ENCODE measurements at regions not wholly inside any gene's neighbourhood (a gene's known extent, or its start where the extent isn't known, plus 50 kb on each side); places are given as distances from the start of the nearest gene placed in this dataset.

DNA sequence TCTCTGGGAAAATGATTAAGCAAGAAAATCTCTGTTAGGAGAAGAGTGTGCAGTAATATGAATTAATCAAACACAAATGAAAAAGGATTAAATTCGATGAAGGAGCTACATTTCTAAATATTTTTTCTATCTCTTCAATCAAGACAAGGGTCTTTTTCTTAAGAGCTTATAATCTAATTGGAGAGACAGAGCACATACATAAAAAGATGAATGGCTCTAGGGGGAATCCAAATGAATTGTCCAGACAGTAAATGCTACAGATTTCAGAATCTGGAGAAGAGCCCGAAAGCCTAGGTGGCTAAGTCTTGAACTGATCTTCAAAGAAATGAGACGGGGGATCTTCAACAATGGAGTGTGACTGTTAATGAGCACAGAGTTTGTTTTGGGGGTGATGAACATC, 723.6 kb downstream of the UTRN start:
- Histone ChIP-seq H3K4me1 (ENCODE audit: insufficient read depth) (peaks cover 9% of the 10 kb centered on the region; the same call in 1 of the 2 replicates), H3F3A (replicated peaks; ENCODE audit: low read depth) (no peaks in the 10 kb centered on the region), H3K27ac (ENCODE audit: low read depth) (no peak overlapping the region), H3K79me2 (replicated peaks; ENCODE audit: insufficient read depth) (no peaks in the 10 kb centered on the region), H2AFZ (no peak overlapping the region), H4K20me1 (replicated peaks; ENCODE audit: insufficient read depth) (no peaks in the 10 kb centered on the region), H3K27me3 (ENCODE audit: insufficient read depth) (no peaks in the 10 kb centered on the region), H3K9me2 (ENCODE audit: insufficient read depth) (0 out of 2 replicates have a peak, but pooled peaks cover 8% of the 10 kb centered on the region), H3K4me3 (no peak overlapping the region), H3K4me2 (no peak overlapping the region), H3K36me3 (ENCODE audit: insufficient read depth) (no peaks in the 10 kb centered on the region)
- H3K27me3 Mint-ChIP-seq (ENCODE audit: insufficient read depth, low read depth, poor library complexity) = no peaks in the 10 kb centered on the region
- H3K4me3 Mint-ChIP-seq = no peak overlapping the region
- H3K9me3 Mint-ChIP-seq = no peaks in the 10 kb centered on the region
- H3K4me1 Mint-ChIP-seq = peaks cover 19% of the 10 kb centered on the region
- no peaks in the 10 kb centered on the region for H3K36me3 Mint-ChIP-seq (ENCODE audit: low read depth)
- ATAC-seq (no peak), DNase-seq (ENCODE audit: low spot score) (no peak)
- H3K27ac Mint-ChIP-seq = no peak overlapping the region
- no peak for TF ChIP-seq JUNB (IDR thresholded peaks at IDR 0.05; ENCODE audit: unreplicated experiment)
- no peak for TF ChIP-seq EZH2 (IDR thresholded peaks at IDR 0.05; ENCODE audit: low read depth, unreplicated experiment)
- TF ChIP-seq ZNF114 (CRISPR knock-in tag; IDR thresholded peaks at IDR 0.05) = no peak
- no peak for TF ChIP-seq ZNF331 (CRISPR knock-in tag; IDR thresholded peaks at IDR 0.05; ENCODE audit: low read depth)
- TF ChIP-seq, protein P1, sequence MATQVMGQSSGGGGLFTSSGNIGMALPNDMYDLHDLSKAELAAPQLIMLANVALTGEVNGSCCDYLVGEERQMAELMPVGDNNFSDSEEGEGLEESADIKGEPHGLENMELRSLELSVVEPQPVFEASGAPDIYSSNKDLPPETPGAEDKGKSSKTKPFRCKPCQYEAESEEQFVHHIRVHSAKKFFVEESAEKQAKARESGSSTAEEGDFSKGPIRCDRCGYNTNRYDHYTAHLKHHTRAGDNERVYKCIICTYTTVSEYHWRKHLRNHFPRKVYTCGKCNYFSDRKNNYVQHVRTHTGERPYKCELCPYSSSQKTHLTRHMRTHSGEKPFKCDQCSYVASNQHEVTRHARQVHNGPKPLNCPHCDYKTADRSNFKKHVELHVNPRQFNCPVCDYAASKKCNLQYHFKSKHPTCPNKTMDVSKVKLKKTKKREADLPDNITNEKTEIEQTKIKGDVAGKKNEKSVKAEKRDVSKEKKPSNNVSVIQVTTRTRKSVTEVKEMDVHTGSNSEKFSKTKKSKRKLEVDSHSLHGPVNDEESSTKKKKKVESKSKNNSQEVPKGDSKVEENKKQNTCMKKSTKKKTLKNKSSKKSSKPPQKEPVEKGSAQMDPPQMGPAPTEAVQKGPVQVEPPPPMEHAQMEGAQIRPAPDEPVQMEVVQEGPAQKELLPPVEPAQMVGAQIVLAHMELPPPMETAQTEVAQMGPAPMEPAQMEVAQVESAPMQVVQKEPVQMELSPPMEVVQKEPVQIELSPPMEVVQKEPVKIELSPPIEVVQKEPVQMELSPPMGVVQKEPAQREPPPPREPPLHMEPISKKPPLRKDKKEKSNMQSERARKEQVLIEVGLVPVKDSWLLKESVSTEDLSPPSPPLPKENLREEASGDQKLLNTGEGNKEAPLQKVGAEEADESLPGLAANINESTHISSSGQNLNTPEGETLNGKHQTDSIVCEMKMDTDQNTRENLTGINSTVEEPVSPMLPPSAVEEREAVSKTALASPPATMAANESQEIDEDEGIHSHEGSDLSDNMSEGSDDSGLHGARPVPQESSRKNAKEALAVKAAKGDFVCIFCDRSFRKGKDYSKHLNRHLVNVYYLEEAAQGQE (IDR thresholded peaks at IDR 0.05; ENCODE audit: unreplicated experiment) = no peak
- TF ChIP-seq CREB1 (CRISPR knock-in tag; IDR thresholded peaks at IDR 0.05; ENCODE audit: low read depth) = no peak
- TF ChIP-seq EZH2phosphoT487 (IDR thresholded peaks at IDR 0.05; ENCODE audit: unreplicated experiment) = no peak

- no peaks in the 10 kb centered on the region for H3K36me3 Mint-ChIP-seq (ENCODE audit: low read depth)
- H3K9me2 ChIP-seq (ENCODE audit: insufficient read depth) = 0 out of 2 replicates have a peak, but pooled peaks cover 8% of the 10 kb centered on the region
- no peak overlapping the region for H3K4me2 ChIP-seq
- H3K4me1 Mint-ChIP-seq = peaks cover 19% of the 10 kb centered on the region
- peaks cover 9% of the 10 kb centered on the region; the same call in 1 of the 2 replicates for H3K4me1 ChIP-seq (ENCODE audit: insufficient read depth)
- H3K27ac Mint-ChIP-seq = no peak overlapping the region
- no peaks in the 10 kb centered on the region for H3K79me2 ChIP-seq (replicated peaks; ENCODE audit: insufficient read depth)
- ATAC-seq (no peak), DNase-seq (ENCODE audit: low spot score) (no peak)
- H4K20me1 ChIP-seq (replicated peaks; ENCODE audit: insufficient read depth) = no peaks in the 10 kb centered on the region
- no peak for TF ChIP-seq EZH2phosphoT487 (IDR thresholded peaks at IDR 0.05; ENCODE audit: unreplicated experiment)
- TF ChIP-seq, protein P2, sequence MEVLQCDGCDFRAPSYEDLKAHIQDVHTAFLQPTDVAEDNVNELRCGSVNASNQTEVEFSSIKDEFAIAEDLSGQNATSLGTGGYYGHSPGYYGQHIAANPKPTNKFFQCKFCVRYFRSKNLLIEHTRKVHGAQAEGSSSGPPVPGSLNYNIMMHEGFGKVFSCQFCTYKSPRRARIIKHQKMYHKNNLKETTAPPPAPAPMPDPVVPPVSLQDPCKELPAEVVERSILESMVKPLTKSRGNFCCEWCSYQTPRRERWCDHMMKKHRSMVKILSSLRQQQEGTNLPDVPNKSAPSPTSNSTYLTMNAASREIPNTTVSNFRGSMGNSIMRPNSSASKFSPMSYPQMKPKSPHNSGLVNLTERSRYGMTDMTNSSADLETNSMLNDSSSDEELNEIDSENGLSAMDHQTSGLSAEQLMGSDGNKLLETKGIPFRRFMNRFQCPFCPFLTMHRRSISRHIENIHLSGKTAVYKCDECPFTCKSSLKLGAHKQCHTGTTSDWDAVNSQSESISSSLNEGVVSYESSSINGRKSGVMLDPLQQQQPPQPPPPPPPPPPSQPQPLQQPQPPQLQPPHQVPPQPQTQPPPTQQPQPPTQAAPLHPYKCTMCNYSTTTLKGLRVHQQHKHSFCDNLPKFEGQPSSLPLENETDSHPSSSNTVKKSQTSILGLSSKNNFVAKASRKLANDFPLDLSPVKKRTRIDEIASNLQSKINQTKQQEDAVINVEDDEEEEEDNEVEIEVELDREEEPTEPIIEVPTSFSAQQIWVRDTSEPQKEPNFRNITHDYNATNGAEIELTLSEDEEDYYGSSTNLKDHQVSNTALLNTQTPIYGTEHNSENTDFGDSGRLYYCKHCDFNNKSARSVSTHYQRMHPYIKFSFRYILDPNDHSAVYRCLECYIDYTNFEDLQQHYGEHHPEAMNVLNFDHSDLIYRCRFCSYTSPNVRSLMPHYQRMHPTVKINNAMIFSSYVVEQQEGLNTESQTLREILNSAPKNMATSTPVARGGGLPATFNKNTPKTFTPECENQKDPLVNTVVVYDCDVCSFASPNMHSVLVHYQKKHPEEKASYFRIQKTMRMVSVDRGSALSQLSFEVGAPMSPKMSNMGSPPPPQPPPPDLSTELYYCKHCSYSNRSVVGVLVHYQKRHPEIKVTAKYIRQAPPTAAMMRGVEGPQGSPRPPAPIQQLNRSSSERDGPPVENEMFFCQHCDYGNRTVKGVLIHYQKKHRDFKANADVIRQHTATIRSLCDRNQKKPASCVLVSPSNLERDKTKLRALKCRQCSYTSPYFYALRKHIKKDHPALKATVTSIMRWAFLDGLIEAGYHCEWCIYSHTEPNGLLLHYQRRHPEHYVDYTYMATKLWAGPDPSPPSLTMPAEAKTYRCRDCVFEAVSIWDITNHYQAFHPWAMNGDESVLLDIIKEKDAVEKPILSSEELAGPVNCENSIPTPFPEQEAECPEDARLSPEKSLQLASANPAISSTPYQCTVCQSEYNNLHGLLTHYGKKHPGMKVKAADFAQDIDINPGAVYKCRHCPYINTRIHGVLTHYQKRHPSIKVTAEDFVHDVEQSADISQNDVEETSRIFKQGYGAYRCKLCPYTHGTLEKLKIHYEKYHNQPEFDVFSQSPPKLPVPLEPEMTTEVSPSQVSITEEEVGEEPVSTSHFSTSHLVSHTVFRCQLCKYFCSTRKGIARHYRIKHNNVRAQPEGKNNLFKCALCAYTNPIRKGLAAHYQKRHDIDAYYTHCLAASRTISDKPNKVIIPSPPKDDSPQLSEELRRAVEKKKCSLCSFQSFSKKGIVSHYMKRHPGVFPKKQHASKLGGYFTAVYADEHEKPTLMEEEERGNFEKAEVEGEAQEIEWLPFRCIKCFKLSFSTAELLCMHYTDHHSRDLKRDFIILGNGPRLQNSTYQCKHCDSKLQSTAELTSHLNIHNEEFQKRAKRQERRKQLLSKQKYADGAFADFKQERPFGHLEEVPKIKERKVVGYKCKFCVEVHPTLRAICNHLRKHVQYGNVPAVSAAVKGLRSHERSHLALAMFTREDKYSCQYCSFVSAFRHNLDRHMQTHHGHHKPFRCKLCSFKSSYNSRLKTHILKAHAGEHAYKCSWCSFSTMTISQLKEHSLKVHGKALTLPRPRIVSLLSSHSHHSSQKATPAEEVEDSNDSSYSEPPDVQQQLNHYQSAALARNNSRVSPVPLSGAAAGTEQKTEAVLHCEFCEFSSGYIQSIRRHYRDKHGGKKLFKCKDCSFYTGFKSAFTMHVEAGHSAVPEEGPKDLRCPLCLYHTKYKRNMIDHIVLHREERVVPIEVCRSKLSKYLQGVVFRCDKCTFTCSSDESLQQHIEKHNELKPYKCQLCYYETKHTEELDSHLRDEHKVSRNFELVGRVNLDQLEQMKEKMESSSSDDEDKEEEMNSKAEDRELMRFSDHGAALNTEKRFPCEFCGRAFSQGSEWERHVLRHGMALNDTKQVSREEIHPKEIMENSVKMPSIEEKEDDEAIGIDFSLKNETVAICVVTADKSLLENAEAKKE (CRISPR knock-in tag; IDR thresholded peaks at IDR 0.05) = no peak
- TF ChIP-seq NANOG (IDR thresholded peaks at IDR 0.05; ENCODE audit: borderline replicate concordance) = no peak
- TF ChIP-seq CREB1 (CRISPR knock-in tag; IDR thresholded peaks at IDR 0.05; ENCODE audit: low read depth) = no peak
- TF ChIP-seq POLR2AphosphoS5 (IDR thresholded peaks at IDR 0.05; ENCODE audit: low read depth) = no peak
- TF ChIP-seq EZH2 (IDR thresholded peaks at IDR 0.05; ENCODE audit: low read depth, unreplicated experiment) = no peak
- TF ChIP-seq JUNB (IDR thresholded peaks at IDR 0.05; ENCODE audit: unreplicated experiment) = no peak
- no peak overlapping the region for H2AFZ ChIP-seq
- H3K36me3 ChIP-seq (ENCODE audit: insufficient read depth) = no peaks in the 10 kb centered on the region
- no peak overlapping the region for H3K4me3 ChIP-seq
- no peaks in the 10 kb centered on the region for H3F3A ChIP-seq (replicated peaks; ENCODE audit: low read depth)
- no peaks in the 10 kb centered on the region for H3K27me3 ChIP-seq (ENCODE audit: insufficient read depth)
- no peaks in the 10 kb centered on the region for H3K27me3 Mint-ChIP-seq (ENCODE audit: insufficient read depth, low read depth, poor library complexity)
- H3K4me3 Mint-ChIP-seq = no peak overlapping the region
- H3K9me3 Mint-ChIP-seq = no peaks in the 10 kb centered on the region
- no peak overlapping the region for H3K27ac ChIP-seq (ENCODE audit: low read depth)
These were observed 724.6 kb downstream of the UTRN start for GRCh38 chr6:145009711-145010110.

Measured in GM23338 (cell line).